HG03066 (cell line): ENCODE measurements at regions not wholly inside any gene's neighbourhood (a gene's known extent, or its start where the extent isn't known, plus 50 kb on each side); places are given as distances from the start of the nearest gene placed in this dataset.
"Not testable (repeated sequence)": the region's sequence is repeated elsewhere in the genome, so short reads cannot be mapped to it uniquely, and the experiment has no call there.

Source experiments
- ATAC-seq: cut with Tn5 transposase; IDR thresholded peaks from one replicate; pipeline ENCODE4 v1.9.1; 2021; ENCODE audit warnings: low read depth; ENCODE audit not compliant: unreplicated experiment

- ATAC-seq = no peak
Measured at GRCh38 chr1:60952612-60953111, 129.7 kb upstream of the NFIA start.

- ATAC-seq = no peak
Measured at GRCh38 chr1:60950224-60951063, 131.9 kb upstream of the NFIA start.

- ATAC-seq = no peak
Measured at GRCh38 chr1:60949826-60950197, 132.5 kb upstream of the NFIA start.

- ATAC-seq = no peak
Measured at GRCh38 chr1:60949154-60949825, 133.1 kb upstream of the NFIA start.

GRCh38 chr1:60948486-60948885 is 133.9 kb upstream of the NFIA start:
- no peak for ATAC-seq

GRCh38 chr1:60947367-60947766 is 135.0 kb upstream of the NFIA start:
- no peak for ATAC-seq

GRCh38 chr1:60942896-60943638 is 139.3 kb upstream of the NFIA start:
- ATAC-seq = no peak

- ATAC-seq = no peak
Measured at GRCh38 chr1:60942291-60942690, 140.1 kb upstream of the NFIA start.

GRCh38 chr1:60940685-60941084 is 141.7 kb upstream of the NFIA start:
- ATAC-seq = not testable (repeated sequence)

- no peak for ATAC-seq
Measured at GRCh38 chr1:60937720-60938119, 144.6 kb upstream of the NFIA start.

GRCh38 chr1:60936591-60937342 is 145.6 kb upstream of the NFIA start:
- no peak for ATAC-seq

GRCh38 chr1:60936163-60936562 is 146.2 kb upstream of the NFIA start:
- no peak for ATAC-seq

- no peak for ATAC-seq
Measured at GRCh38 chr1:60935599-60936110, 146.7 kb upstream of the NFIA start.

- ATAC-seq = no peak
Measured at GRCh38 chr1:60930130-60930529, 152.2 kb upstream of the NFIA start.

- no peak for ATAC-seq
Measured at GRCh38 chr1:60924964-60925798, 157.2 kb upstream of the NFIA start.

GRCh38 chr1:60924165-60924564 is 158.2 kb upstream of the NFIA start:
- no peak for ATAC-seq

GRCh38 chr1:60923389-60924087 is 158.8 kb upstream of the NFIA start:
- no peak for ATAC-seq

GRCh38 chr1:60922304-60922703 is 160.1 kb upstream of the NFIA start:
- no peak for ATAC-seq

GRCh38 chr1:60921175-60921574 is 161.2 kb upstream of the NFIA start:
- ATAC-seq = no peak
